Spleen (tissue), 7 donors: ENCODE measurements at regions not wholly inside any gene's neighbourhood (a gene's known extent, or its start where the extent isn't known, plus 50 kb on each side); places are given as distances from the start of the nearest gene placed in this dataset.

ENCODE experiments used
- CTCF ChIP-seq, 11 experiments: fragments of 200-600 bp in 7 of 11; fragments of 450-650 bp in 4 of 11; sonication (generic) in 4 of 11; IDR thresholded peaks in 8 of 11; conservative IDR thresholded peaks in 3 of 11; 1 replicate in 7 of 11; 2 replicates in 4 of 11; pipeline versions ENCODE4 v1.4.0 to v1.8.0; 2016 to 2021; ENCODE audit warnings: antibody characterized with exemption in 11 of 11, inconsistent platforms in 4 of 11, mild to moderate bottlenecking in 1 of 11
- POLR2A ChIP-seq, 3 donors: fragments of 450-650 bp; IDR thresholded peaks; one replicate each; pipeline ENCODE4 v1.5.1; 2017; ENCODE audit warnings: antibody characterized with exemption in 3 of 3, mild to moderate bottlenecking in 1 of 3
- donor health status: DM: no; HTN: no; CAD: no; lungs with moderate emphysema.
- donor health status: DM: no; HTN: no; CAD: no.
- donor health status: DM: no; HTN: no; CAD: no.

DNA sequence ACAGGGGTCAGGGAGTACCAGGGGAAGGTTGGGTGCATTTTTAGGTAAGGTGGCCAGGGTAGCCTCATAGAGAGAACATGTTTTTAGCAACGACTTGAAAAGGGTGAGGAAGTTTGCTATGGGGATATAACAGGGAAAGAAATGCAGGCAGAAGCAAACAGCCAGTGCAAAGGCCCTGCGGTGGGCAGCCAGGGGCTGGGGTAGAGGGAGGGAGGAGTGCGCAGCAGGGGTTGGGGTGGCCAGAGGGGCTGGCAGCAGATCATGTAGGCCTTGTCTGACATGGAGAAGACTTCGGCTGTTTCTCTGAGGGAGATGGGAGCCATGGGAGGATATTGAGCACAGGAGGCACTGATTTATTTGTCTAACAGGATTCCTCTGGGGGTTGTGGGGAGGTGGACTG lies 242.5 kb downstream of the RBM19 start:
- TF ChIP-seq CTCF (IDR thresholded peaks at IDR 0.05 in 8 of 11, conservative IDR thresholded peaks at IDR 0.05 in 3 of 11), result no peak
- TF ChIP-seq POLR2A (IDR thresholded peaks at IDR 0.05), result no peak
